Tongue (tissue), 1 donor: ENCODE measurements at regions not wholly inside any gene's neighbourhood (a gene's known extent, or its start where the extent isn't known, plus 50 kb on each side); places are given as distances from the start of the nearest gene placed in this dataset.
"Not testable (repeated sequence)": the region's sequence is repeated elsewhere in the genome, so short reads cannot be mapped to it uniquely, and the experiment has no call there.

Source experiments
- DNase-seq: peaks from one replicate; pipeline ENCODE4 v3.0.0-alpha.2; 2015

GRCh38 chr11:92168936-92169335, 55.7 kb upstream of the FAT3 start:
- DNase-seq: no peak

GRCh38 chr11:92167571-92167970, 57.0 kb upstream of the FAT3 start:
- no peak for DNase-seq

- DNase-seq: no peak
Observed at GRCh38 chr11:92166335-92166734, 58.3 kb upstream of the FAT3 start.

GRCh38 chr11:92163879-92164278, 60.7 kb upstream of the FAT3 start:
- DNase-seq: no peak

GRCh38 chr11:92162776-92163175, 61.8 kb upstream of the FAT3 start:
- no peak for DNase-seq

- no peak for DNase-seq
Observed at GRCh38 chr11:92159931-92160330, 64.7 kb upstream of the FAT3 start.

- DNase-seq: not testable (repeated sequence)
Observed at GRCh38 chr11:92157390-92157789, 67.2 kb upstream of the FAT3 start.

GRCh38 chr11:92154611-92155010, 70.0 kb upstream of the FAT3 start:
- DNase-seq: no peak

GRCh38 chr11:92154110-92154509, 70.5 kb upstream of the FAT3 start:
- no peak for DNase-seq

- DNase-seq: no peak
Observed at GRCh38 chr11:92153542-92153941, 71.1 kb upstream of the FAT3 start.

GRCh38 chr11:92152245-92152644, 72.4 kb upstream of the FAT3 start:
- DNase-seq: no peak

- no peak for DNase-seq
Observed at GRCh38 chr11:92149996-92150395, 74.6 kb upstream of the FAT3 start.

GRCh38 chr11:92141725-92142124, 82.9 kb upstream of the FAT3 start:
- no peak for DNase-seq

GRCh38 chr11:92141159-92141558, 83.5 kb upstream of the FAT3 start:
- DNase-seq: peak; percentile 12

- DNase-seq: no peak
Observed at GRCh38 chr11:92140021-92140420, 84.6 kb upstream of the FAT3 start.

- no peak for DNase-seq
Observed at GRCh38 chr11:92138296-92138695, 86.3 kb upstream of the FAT3 start.

- no peak for DNase-seq
Observed at GRCh38 chr11:92137747-92138146, 86.9 kb upstream of the FAT3 start.

- DNase-seq: no peak
Observed at GRCh38 chr11:92136797-92137196, 87.8 kb upstream of the FAT3 start.

GRCh38 chr11:92131289-92131865, 93.2 kb upstream of the FAT3 start:
- DNase-seq: no peak

- no peak for DNase-seq
Observed at GRCh38 chr11:92130421-92130831, 94.2 kb upstream of the FAT3 start.

GRCh38 chr11:92129811-92130210, 94.8 kb upstream of the FAT3 start:
- no peak for DNase-seq

GRCh38 chr11:92128026-92128425, 96.6 kb upstream of the FAT3 start:
- no peak for DNase-seq

- DNase-seq: no peak
Observed at GRCh38 chr11:92125321-92125720, 99.3 kb upstream of the FAT3 start.

- no peak for DNase-seq
Observed at GRCh38 chr11:92123540-92123939, 101.1 kb upstream of the FAT3 start.

GRCh38 chr11:92122561-92122960, 102.1 kb upstream of the FAT3 start:
- DNase-seq: no peak
